Osteoblast (primary cell): ENCODE measurements at regions not wholly inside any gene's neighbourhood (a gene's known extent, or its start where the extent isn't known, plus 50 kb on each side); places are given as distances from the start of the nearest gene placed in this dataset.
"Not testable (repeated sequence)": the region's sequence is repeated elsewhere in the genome, so short reads cannot be mapped to it uniquely, and the experiment has no call there.

Experiments
- DNase-seq: peaks from one replicate; pipeline ENCODE4 v3.0.0; 2011; ENCODE audit warnings: low spot score, mixed read lengths; ENCODE audit not compliant: insufficient read length; ENCODE audit errors: missing footprints
- H2AFZ ChIP-seq: 2 replicates; pipeline ENCODE4 v1.6.0; 2011; ENCODE audit warnings: mild to moderate bottlenecking, low read length
- H3K27ac ChIP-seq: 2 replicates; pipeline ENCODE4 v1.5.1; 2011; ENCODE audit warnings: mild to moderate bottlenecking, low read depth, low read length, moderate library complexity
- H3K27me3 ChIP-seq: 2 replicates; pipeline ENCODE4 v1.6.0; 2012; ENCODE audit warnings: mild to moderate bottlenecking, control low read depth, inconsistent platforms, low read length, moderate library complexity; ENCODE audit not compliant: insufficient read depth
- H3K36me3 ChIP-seq: 2 replicates; pipeline ENCODE4 v1.5.1; 2011; ENCODE audit warnings: mild to moderate bottlenecking, low read length, control low read depth, moderate library complexity; ENCODE audit not compliant: insufficient read depth
- H3K4me1 ChIP-seq: 2 replicates; pipeline ENCODE4 v1.5.1; 2011; ENCODE audit warnings: mild to moderate bottlenecking, low read length, control low read depth, moderate library complexity; ENCODE audit not compliant: insufficient read depth
- H3K4me2 ChIP-seq: 2 replicates; pipeline ENCODE4 v1.6.0; 2011; ENCODE audit warnings: mild to moderate bottlenecking, low read length; ENCODE audit not compliant: insufficient read depth
- H3K4me3 ChIP-seq: fragments of 200-600 bp; sonication (generic); 3 replicates; pipeline ENCODE4 v1.5.1; 2012; ENCODE audit warnings: mild to moderate bottlenecking, low read length, inconsistent platforms; ENCODE audit not compliant: insufficient read depth
- H3K79me2 ChIP-seq: 2 replicates; pipeline ENCODE4 v1.6.0; 2012; ENCODE audit warnings: mild to moderate bottlenecking, low read length, control low read depth, inconsistent platforms; ENCODE audit not compliant: insufficient read depth
- H3K9me3 ChIP-seq: 2 replicates; pipeline ENCODE4 v1.5.1; 2011; ENCODE audit warnings: low read depth, low read length, control low read depth
- H4K20me1 ChIP-seq: 2 replicates; pipeline ENCODE4 v1.6.0; 2012; ENCODE audit warnings: mild to moderate bottlenecking, low read length, control low read depth; ENCODE audit not compliant: insufficient read depth

DNA sequence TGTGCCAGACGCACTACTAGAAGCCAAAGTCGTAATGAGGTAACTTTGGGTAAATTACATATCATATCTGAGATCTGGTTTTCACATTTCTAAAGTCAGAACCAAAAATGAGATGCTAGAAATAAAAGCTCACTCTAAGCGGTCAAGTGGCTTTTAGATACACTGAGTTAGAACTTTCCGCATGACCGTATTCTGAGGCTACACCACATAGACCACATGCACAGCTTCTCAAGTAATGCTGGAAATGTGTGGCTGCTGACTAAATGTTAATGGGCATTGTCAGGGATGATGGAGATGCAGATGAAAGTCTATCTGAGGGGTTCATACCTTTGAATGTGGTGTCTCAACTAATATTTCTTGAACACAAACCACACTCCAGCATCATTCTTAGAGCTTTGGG, 316.8 kb downstream of the ANAPC1 start:
- not testable (repeated sequence) for H3K27me3 ChIP-seq, H4K20me1 ChIP-seq, DNase-seq, H3K27ac ChIP-seq, H3K4me3 ChIP-seq, H3K79me2 ChIP-seq, H3K36me3 ChIP-seq, H2AFZ ChIP-seq, H3K9me3 ChIP-seq, H3K4me2 ChIP-seq, H3K4me1 ChIP-seq

- not testable (repeated sequence) for H4K20me1 ChIP-seq, H3K4me3 ChIP-seq, H3K9me3 ChIP-seq, H3K27ac ChIP-seq, H3K36me3 ChIP-seq, H3K4me1 ChIP-seq, H3K4me2 ChIP-seq, H2AFZ ChIP-seq, H3K27me3 ChIP-seq, DNase-seq, H3K79me2 ChIP-seq
Observed at GRCh38 chr2:111569356-111570199, 314.4 kb downstream of the ANAPC1 start.

DNA sequence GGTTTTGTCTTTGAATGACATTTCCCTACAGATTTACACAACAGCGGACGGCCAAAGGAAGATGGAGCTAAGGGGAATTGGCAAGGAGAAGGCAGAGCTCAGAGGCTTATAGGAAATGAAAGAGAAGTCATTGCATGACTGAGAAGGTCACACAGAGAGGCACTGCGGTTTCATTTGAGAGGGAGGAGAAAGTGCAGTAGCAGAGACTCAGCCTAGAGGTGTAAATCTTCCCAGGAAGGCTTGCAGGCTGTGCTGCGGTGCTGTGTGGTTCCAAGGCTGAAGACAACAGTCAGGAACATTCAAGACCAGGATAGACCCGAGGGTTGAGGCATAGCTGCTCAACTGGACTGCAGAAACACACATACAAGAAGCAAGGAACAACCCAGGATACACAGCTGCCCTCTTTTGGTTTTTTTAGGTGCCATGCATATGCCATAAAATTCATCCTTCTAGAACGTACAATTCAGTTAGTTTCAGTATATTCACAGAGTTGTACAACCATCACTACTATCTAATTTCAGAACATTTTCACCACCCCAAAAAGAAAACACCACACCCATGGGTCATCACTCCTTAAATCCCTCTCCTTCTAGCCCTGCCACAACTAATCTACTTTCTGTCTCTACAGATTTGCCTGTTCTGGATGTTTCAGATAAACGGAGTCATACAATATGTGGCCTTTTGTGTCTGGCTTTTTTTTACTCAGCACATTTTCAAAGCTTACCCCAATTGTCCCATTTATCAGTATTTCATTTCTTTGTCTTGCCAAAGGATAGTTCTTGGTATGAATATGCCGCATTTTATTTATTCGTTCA, 313.5 kb downstream of the ANAPC1 start:
- H3K4me2 ChIP-seq = peak overlapping the region; percentile 58
- not testable (repeated sequence) for H3K27ac ChIP-seq, H4K20me1 ChIP-seq, DNase-seq, H3K27me3 ChIP-seq, H3K36me3 ChIP-seq, H3K4me1 ChIP-seq, H3K79me2 ChIP-seq, H3K9me3 ChIP-seq, H3K4me3 ChIP-seq
- peak overlapping the region; percentile 74 for H2AFZ ChIP-seq

DNA sequence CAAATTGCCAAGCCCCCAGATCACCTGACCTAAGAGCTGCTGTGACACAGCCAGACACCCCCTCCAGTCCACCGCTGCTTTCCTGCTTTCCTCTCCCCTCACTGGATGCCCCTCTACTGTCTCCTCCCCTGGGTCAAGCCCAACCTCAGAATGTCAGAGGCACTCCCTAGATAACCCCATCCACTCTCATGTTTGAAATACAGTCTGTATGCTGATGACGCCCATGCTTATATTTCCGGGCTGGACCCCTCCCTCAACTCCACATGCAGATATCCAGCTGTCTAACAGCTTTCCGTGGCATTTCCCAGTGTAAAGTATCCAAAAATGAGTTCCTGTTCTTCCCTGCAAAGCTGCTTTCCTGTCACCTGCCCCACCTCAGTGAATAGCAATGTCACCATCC, 309.2 kb downstream of the ANAPC1 start:
- not testable (repeated sequence) for H3K9me3 ChIP-seq, H3K27me3 ChIP-seq, H3K4me3 ChIP-seq, H3K4me2 ChIP-seq, H3K79me2 ChIP-seq, H2AFZ ChIP-seq, H3K36me3 ChIP-seq, H3K27ac ChIP-seq, H3K4me1 ChIP-seq, H4K20me1 ChIP-seq, DNase-seq

DNA sequence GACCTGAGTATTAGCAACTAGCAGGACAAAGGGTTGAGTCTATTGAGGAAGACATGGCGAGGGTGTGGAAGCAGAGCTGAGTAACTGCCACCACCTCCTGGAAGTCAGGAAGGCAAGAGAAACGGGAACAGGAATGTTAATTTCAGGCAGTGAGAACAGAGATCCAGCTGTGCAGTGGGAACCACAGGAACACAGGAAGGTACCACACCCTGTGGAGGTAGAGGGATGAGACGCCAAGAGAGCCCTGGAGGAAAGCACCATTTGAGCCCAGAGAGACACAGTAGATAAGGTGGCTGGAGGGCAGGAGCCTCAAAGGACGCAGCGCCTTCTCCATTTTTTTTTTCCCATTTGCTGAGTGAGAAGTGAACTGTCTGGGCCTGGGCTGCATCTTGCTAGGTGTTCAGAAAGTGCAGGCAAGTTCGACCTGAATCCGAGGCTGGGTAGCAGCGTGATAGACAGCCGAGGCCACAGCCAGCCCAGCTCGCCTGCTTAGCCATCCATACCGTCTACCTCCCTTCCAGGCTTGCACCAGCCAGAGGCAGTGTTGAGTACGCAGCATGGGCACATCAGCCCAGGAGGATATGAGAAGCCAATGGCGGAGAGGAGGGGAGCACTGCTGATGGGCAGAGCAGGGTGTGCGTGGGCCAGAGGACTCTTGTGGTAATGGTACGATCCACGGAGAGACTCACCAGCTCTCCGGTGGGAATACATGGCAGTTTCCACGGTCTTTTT, 306.7 kb downstream of the ANAPC1 start:
- H3K79me2 ChIP-seq, H3K27ac ChIP-seq, H3K27me3 ChIP-seq, H3K9me3 ChIP-seq, H2AFZ ChIP-seq, H4K20me1 ChIP-seq, H3K4me1 ChIP-seq, H3K4me2 ChIP-seq, H3K4me3 ChIP-seq, DNase-seq, H3K36me3 ChIP-seq: not testable (repeated sequence)

DNA sequence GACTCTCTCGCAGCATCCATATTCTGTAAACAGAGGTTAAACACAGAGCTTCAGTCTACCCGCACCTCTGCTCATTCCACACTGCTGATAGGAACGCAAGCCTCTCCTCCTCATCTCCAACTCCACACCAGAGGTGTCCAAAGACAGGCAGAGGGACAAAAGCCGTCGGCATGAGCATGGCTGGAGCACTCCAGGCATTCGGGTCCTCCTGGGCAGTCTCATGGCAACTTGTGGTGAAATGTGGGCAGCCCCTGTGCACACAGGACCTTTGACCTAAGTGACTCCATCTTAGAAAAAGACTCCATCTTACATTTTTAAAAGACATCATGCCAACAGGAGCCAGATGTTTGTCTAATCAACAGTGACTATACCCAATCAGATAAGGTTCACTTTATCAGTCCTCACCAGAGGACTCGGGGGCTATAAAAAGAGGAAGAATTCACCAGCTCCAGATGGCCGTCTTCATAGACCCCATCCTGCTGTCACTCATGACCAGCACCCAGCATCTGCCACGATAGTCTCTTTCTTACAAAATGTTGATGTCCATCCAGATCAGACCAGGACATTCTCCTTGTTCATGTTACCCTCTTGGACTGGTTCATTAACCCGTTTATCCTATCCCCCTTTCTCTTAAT, 304.4 kb downstream of the ANAPC1 start:
- not testable (repeated sequence) for H3K4me1 ChIP-seq, H3K79me2 ChIP-seq, H3K9me3 ChIP-seq, H2AFZ ChIP-seq, H3K27me3 ChIP-seq, H4K20me1 ChIP-seq, H3K4me3 ChIP-seq, DNase-seq, H3K36me3 ChIP-seq, H3K4me2 ChIP-seq, H3K27ac ChIP-seq

- H3K4me1 ChIP-seq, H4K20me1 ChIP-seq, DNase-seq, H3K4me2 ChIP-seq, H3K36me3 ChIP-seq, H3K9me3 ChIP-seq, H3K27ac ChIP-seq, H2AFZ ChIP-seq, H3K27me3 ChIP-seq, H3K79me2 ChIP-seq, H3K4me3 ChIP-seq: not testable (repeated sequence)
Observed at GRCh38 chr2:111580616-111581015, 303.4 kb downstream of the ANAPC1 start.

DNA sequence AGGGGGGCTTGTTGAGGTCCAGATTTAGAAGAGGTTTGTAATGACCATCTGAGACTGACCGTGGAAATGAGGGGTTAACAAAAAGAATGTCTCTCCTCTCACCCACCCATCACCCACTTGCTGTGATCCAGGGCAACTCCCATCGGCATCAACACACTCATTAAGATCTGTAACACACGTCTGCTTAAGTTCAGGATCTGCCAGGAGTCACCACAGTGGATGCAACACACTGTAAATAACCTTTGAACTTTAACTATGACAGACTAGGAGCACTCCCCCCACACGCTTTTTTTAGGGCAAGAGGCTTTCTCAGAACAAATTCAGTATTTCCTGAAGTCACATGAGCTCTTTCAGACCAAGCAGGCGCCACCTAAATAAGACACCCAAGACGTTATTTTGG, 301.9 kb downstream of the ANAPC1 start:
- DNase-seq, H3K27me3 ChIP-seq, H3K4me2 ChIP-seq, H3K4me1 ChIP-seq, H3K79me2 ChIP-seq, H2AFZ ChIP-seq, H3K36me3 ChIP-seq, H3K9me3 ChIP-seq, H3K4me3 ChIP-seq, H3K27ac ChIP-seq, H4K20me1 ChIP-seq: not testable (repeated sequence)
